Neuronal stem cell (in vitro differentiated cells): ENCODE measurements at regions not wholly inside any gene's neighbourhood (a gene's known extent, or its start where the extent isn't known, plus 50 kb on each side); places are given as distances from the start of the nearest gene placed in this dataset.
"Not testable (repeated sequence)": the region's sequence is repeated elsewhere in the genome, so short reads cannot be mapped to it uniquely, and the experiment has no call there.

Experiments used
- DNase-seq: peaks from one replicate; pipeline ENCODE4 v3.0.0-alpha.2; 2013; ENCODE audit warnings: low spot score
- H2AFZ ChIP-seq: one replicate; pipeline ENCODE4 v1.6.1; 2013; ENCODE audit warnings: mild to moderate bottlenecking, low read length, inconsistent platforms
- H2AK5ac ChIP-seq: 2 replicates; pipeline ENCODE4 v1.6.1; 2013; ENCODE audit warnings: low read depth, mild to moderate bottlenecking, inconsistent platforms, low read length, moderate library complexity, mixed read lengths
- H2BK120ac ChIP-seq: 2 replicates; pipeline ENCODE4 v1.6.1; 2013; ENCODE audit warnings: low read depth, mild to moderate bottlenecking, inconsistent platforms, low read length, moderate library complexity, mixed read lengths
- H2BK12ac ChIP-seq: one replicate; pipeline ENCODE4 v1.6.1; 2013; ENCODE audit warnings: low read length, inconsistent platforms
- H2BK15ac ChIP-seq: 2 replicates; pipeline ENCODE4 v1.6.1; 2013; ENCODE audit warnings: mild to moderate bottlenecking, low read length, inconsistent platforms, mixed read lengths
- H2BK5ac ChIP-seq: one replicate; pipeline ENCODE4 v1.6.1; 2013; ENCODE audit warnings: inconsistent platforms, mild to moderate bottlenecking, low read length, moderate library complexity
- H3K14ac ChIP-seq: one replicate; pipeline ENCODE4 v1.6.1; 2013; ENCODE audit warnings: low read length, inconsistent platforms
- H3K18ac ChIP-seq: 2 replicates; pipeline ENCODE4 v1.6.1; 2013; ENCODE audit warnings: low read length, inconsistent platforms
- H3K23ac ChIP-seq: 2 replicates; pipeline ENCODE4 v1.6.1; 2013; ENCODE audit warnings: low read depth, mild to moderate bottlenecking, mixed read lengths, low read length, inconsistent platforms; ENCODE audit not compliant: poor library complexity
- H3K27ac ChIP-seq: replicated peaks from 3 replicates; pipeline ENCODE4 v1.5.1; 2013; ENCODE audit warnings: low read length, inconsistent platforms
- H3K27me3 ChIP-seq, 3 experiments: 2 replicates each; pipeline ENCODE4 v1.6.1; 2013; ENCODE audit warnings: low read length in 3 of 3, mild to moderate bottlenecking in 2 of 3, inconsistent platforms in 1 of 3, low read depth in 1 of 3, mixed read lengths in 1 of 3, moderate library complexity in 1 of 3; ENCODE audit not compliant: control insufficient read depth in 3 of 3, insufficient read depth in 3 of 3
- H3K36me3 ChIP-seq, 2 donors: replicated peaks in 1 of 2; 2 replicates each; pipeline ENCODE4 v1.6.1; 2013; ENCODE audit warnings: low read length in 2 of 2; ENCODE audit not compliant: control insufficient read depth in 2 of 2, insufficient read depth in 2 of 2
- H3K4ac ChIP-seq: 2 replicates; pipeline ENCODE4 v1.6.1; 2013; ENCODE audit warnings: inconsistent platforms, mild to moderate bottlenecking, low read length, moderate library complexity
- H3K4me1 ChIP-seq, 2 donors: 1 replicate in 1 of 2; 2 replicates in 1 of 2; pipeline ENCODE4 v1.6.1; 2013; ENCODE audit warnings: low read length in 2 of 2, low read depth in 1 of 2; ENCODE audit not compliant: control insufficient read depth in 2 of 2, insufficient read depth in 1 of 2
- H3K4me2 ChIP-seq: one replicate; pipeline ENCODE4 v1.6.1; 2013; ENCODE audit warnings: mild to moderate bottlenecking, low read length, inconsistent platforms; ENCODE audit not compliant: insufficient read depth, poor library complexity, severe bottlenecking
- H3K4me3 ChIP-seq, 2 donors: 2 replicates each; pipeline ENCODE4 v1.5.1; 2013; ENCODE audit warnings: low read length in 2 of 2, mild to moderate bottlenecking in 2 of 2, inconsistent platforms in 1 of 2, moderate library complexity in 1 of 2
- H3K79me1 ChIP-seq: one replicate; pipeline ENCODE4 v1.6.1; 2013; ENCODE audit warnings: low read depth, mild to moderate bottlenecking, inconsistent platforms, low read length, moderate library complexity
- H3K9ac ChIP-seq: one replicate; pipeline ENCODE4 v1.6.1; 2013; ENCODE audit warnings: mild to moderate bottlenecking, low read depth, low read length, inconsistent platforms; ENCODE audit not compliant: poor library complexity
- H3K9me3 ChIP-seq, 2 donors: replicated peaks in 1 of 2; 2 replicates each; pipeline versions ENCODE3 to v1.6.1; 2013; ENCODE audit warnings: low read length in 2 of 2, mild to moderate bottlenecking in 2 of 2, inconsistent platforms in 1 of 2, low read depth in 1 of 2, mixed read lengths in 1 of 2, moderate library complexity in 1 of 2; ENCODE audit not compliant: control insufficient read depth in 2 of 2, insufficient read depth in 1 of 2
- H4K8ac ChIP-seq: one replicate; pipeline ENCODE4 v1.6.1; 2013; ENCODE audit warnings: low read depth, mild to moderate bottlenecking, inconsistent platforms, low read length, moderate library complexity
- H4K91ac ChIP-seq: one replicate; pipeline ENCODE4 v1.6.1; 2013; ENCODE audit warnings: low read length, low read depth, mild to moderate bottlenecking, inconsistent platforms; ENCODE audit not compliant: poor library complexity
- WGBS, 2 donors: extraction: QIAGEN DNeasy Blood & Tissue Kit; methylation state at CpG; one replicate each; pipeline ENCODE4 v1.1.7; 2013; ENCODE audit warnings: missing lambda C conversion rate in 2 of 2, mixed read lengths in 1 of 2; ENCODE audit not compliant: insufficient read length in 2 of 2, insufficient replicate concordance in 1 of 2; ENCODE audit errors: extremely low coverage in 2 of 2; 5-methylcytosine and 5-hydroxymethylcytosine counted together

DNA sequence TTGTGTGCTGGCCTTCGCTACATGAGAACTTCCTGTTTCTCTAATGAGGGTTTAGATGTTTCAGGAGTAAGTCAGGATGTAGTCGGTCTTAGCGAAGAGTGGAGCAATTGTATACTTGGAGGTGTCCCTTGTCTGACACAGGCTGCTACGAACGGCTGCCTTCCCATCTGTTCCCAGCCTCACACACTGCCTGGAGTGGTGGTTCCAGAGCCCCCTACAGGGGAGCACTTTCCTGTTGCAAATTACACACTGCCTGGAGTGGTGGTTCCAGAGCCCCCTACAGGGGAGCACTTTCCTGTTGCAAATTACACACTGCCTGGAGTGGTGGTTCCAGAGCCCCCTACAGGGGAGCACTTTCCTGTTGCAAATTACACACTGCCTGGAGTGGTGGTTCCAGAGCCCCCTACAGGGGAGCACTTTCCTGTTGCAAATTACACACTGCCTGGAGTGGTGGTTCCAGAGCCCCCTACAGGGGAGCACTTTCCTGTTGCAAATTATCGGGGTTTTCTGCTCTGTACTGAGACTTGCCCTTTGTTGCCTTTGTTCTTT is 126.5 kb upstream of the L3MBTL4 start:
- not testable (repeated sequence) for H2BK15ac ChIP-seq, H3K4me1 ChIP-seq, H4K8ac ChIP-seq, H3K4ac ChIP-seq, H3K79me1 ChIP-seq, H3K27me3 ChIP-seq, H3K36me3 ChIP-seq, H3K14ac ChIP-seq, H2AK5ac ChIP-seq, H3K4me2 ChIP-seq, H2BK120ac ChIP-seq, H3K18ac ChIP-seq, H2BK12ac ChIP-seq, H3K4me3 ChIP-seq, H3K9ac ChIP-seq, H3K9me3 ChIP-seq, DNase-seq, H3K23ac ChIP-seq, H3K27ac ChIP-seq, H2AFZ ChIP-seq, H2BK5ac ChIP-seq, H4K91ac ChIP-seq
- WGBS, 2 donors = no CpG with 5 or more reads among the region's 6 CpGs

- Histone ChIP-seq H3K9ac (no peak overlapping the region), H3K4me1 (peaks cover 0 to 1% of the 10 kb centered on the region in 2 donors), H2AFZ (no peak overlapping the region), H3K9me3 (no peaks in the 10 kb centered on the region), H3K4ac (no peak overlapping the region), H3K14ac (no peak overlapping the region), H2AK5ac (no peak overlapping the region), H3K4me3 (no peak overlapping the region), H3K27me3 (no peaks in the 10 kb centered on the region), H3K4me2 (no peak overlapping the region), H2BK120ac (no peak overlapping the region), H2BK12ac (no peak overlapping the region), H3K27ac (no peak overlapping the region), H2BK15ac (no peak overlapping the region), H2BK5ac (no peak overlapping the region), H4K91ac (no peak overlapping the region), H3K36me3 (no peaks in the 10 kb centered on the region), H3K79me1 (no peaks in the 10 kb centered on the region), H4K8ac (no peak overlapping the region), H3K18ac (no peak overlapping the region), H3K23ac (no peak overlapping the region)
- no CpG with 5 or more reads among the region's 5 CpGs for WGBS, 2 donors
- DNase-seq = no peak
Observed at GRCh38 chr18:6542296-6542695, 127.6 kb upstream of the L3MBTL4 start.

- peak overlapping the region in 1 of 2 donors; percentile 27 for H3K4me3 ChIP-seq
- H2AK5ac ChIP-seq = no peak overlapping the region
- no peak overlapping the region for H4K91ac ChIP-seq
- no peaks in the 10 kb centered on the region for H3K9me3 ChIP-seq
- H3K27ac ChIP-seq = no peak overlapping the region
- peaks cover 0 to 1% of the 10 kb centered on the region in 2 donors for H3K4me1 ChIP-seq
- H4K8ac ChIP-seq = no peak overlapping the region
- no CpG with 5 or more reads among the region's 8 CpGs for WGBS, 2 donors
- no peak overlapping the region for H2BK15ac ChIP-seq
- no peak for DNase-seq
- no peak overlapping the region for H3K18ac ChIP-seq
- H2AFZ ChIP-seq = no peak overlapping the region
- no peak overlapping the region for H3K14ac ChIP-seq
- H3K79me1 ChIP-seq = no peaks in the 10 kb centered on the region
- no peak overlapping the region for H3K4ac ChIP-seq
- no peak overlapping the region for H2BK120ac ChIP-seq
- no peak overlapping the region for H3K23ac ChIP-seq
- H2BK12ac ChIP-seq = no peak overlapping the region
- H2BK5ac ChIP-seq = no peak overlapping the region
- no peak overlapping the region for H3K9ac ChIP-seq
- no peak overlapping the region for H3K4me2 ChIP-seq
- no peaks in the 10 kb centered on the region for H3K36me3 ChIP-seq
- no peaks in the 10 kb centered on the region for H3K27me3 ChIP-seq
Observed at GRCh38 chr18:6543330-6543908, 128.7 kb upstream of the L3MBTL4 start.

DNA sequence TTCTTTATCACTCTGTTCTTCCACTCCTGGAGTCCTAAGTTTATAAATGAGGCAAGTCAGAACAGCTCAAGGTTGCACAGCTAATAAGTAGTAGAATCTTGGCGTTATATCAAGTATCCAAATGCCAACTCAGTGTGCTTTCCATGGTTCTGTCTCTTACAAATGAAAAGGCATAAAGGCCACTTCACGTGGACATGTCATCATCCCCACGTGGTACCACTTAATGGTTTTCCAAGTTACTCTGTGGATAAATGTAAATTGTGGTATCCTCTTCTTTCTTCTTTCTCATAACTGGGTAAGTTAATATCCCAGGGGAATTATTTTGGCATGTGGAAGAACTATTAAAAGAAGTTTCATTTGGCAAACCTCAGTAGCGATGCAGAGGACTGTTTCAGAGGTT is 131.5 kb upstream of the L3MBTL4 start:
- Histone ChIP-seq H3K27ac (no peak overlapping the region), H2BK15ac (no peak overlapping the region), H3K36me3 (no peaks in the 10 kb centered on the region), H3K18ac (no peak overlapping the region), H2AK5ac (no peak overlapping the region), H4K8ac (no peak overlapping the region), H2BK120ac (no peak overlapping the region), H3K9me3 (peaks cover 0 to 2% of the 10 kb centered on the region in 2 donors), H3K27me3 (no peaks in the 10 kb centered on the region), H3K4me2 (no peak overlapping the region), H3K23ac (no peak overlapping the region), H3K4me3 (no peak overlapping the region), H2BK12ac (no peak overlapping the region), H2BK5ac (no peak overlapping the region), H3K9ac (no peak overlapping the region), H3K4ac (no peak overlapping the region), H2AFZ (no peak overlapping the region), H3K4me1 (peaks cover 0 to 1% of the 10 kb centered on the region in 2 donors), H3K79me1 (no peaks in the 10 kb centered on the region), H4K91ac (no peak overlapping the region), H3K14ac (no peak overlapping the region)
- WGBS, 2 donors = no CpG with 5 or more reads among the region's 4 CpGs
- no peak for DNase-seq
